ENCODE measurements at regions not wholly inside any gene's neighbourhood (a gene's known extent, or its start where the extent isn't known, plus 50 kb on each side); places are given as distances from the start of the nearest gene placed in this dataset.

DNA sequence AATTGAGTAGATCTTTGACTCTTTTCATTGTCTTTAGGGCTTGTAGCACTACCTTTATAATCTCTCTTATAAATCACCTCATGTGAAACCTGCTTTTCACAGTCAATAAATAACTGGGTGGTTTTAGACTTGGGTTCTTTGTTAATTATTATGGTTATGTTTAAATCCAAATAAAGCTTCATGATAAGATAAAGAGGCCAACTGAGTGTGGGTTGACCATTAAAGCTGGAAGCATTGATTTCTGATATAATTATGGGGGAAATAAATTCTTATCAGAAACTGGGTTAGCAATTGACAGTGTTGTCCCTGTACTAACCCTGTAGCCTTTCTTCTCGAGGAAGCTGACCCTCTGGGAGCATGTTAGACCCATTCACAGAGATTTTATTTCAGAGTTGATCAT is 384.7 kb upstream of the LCORL start:
- ATAC-seq: no peak
- intact Hi-C loops (cut with micrococcal nuclease; ENCODE audit: unreplicated experiment): no loop called here
- no TSS peak for BruUV-seq (replicated peaks)
- TF ChIP-seq TCF7L2 (IDR thresholded peaks at IDR 0.05; ENCODE audit: low read depth, low read length) (no peak), POLR2AphosphoS5 (IDR thresholded peaks at IDR 0.05; ENCODE audit: low read depth, low read length) (no peak), SIN3A (IDR thresholded peaks at IDR 0.05; ENCODE audit: borderline replicate concordance, insufficient read depth, low read depth, low read length) (no peak)
- TF ChIP-seq, protein P1, sequence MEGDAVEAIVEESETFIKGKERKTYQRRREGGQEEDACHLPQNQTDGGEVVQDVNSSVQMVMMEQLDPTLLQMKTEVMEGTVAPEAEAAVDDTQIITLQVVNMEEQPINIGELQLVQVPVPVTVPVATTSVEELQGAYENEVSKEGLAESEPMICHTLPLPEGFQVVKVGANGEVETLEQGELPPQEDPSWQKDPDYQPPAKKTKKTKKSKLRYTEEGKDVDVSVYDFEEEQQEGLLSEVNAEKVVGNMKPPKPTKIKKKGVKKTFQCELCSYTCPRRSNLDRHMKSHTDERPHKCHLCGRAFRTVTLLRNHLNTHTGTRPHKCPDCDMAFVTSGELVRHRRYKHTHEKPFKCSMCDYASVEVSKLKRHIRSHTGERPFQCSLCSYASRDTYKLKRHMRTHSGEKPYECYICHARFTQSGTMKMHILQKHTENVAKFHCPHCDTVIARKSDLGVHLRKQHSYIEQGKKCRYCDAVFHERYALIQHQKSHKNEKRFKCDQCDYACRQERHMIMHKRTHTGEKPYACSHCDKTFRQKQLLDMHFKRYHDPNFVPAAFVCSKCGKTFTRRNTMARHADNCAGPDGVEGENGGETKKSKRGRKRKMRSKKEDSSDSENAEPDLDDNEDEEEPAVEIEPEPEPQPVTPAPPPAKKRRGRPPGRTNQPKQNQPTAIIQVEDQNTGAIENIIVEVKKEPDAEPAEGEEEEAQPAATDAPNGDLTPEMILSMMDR (IDR thresholded peaks at IDR 0.05): no peak
- TF ChIP-seq, protein P2, sequence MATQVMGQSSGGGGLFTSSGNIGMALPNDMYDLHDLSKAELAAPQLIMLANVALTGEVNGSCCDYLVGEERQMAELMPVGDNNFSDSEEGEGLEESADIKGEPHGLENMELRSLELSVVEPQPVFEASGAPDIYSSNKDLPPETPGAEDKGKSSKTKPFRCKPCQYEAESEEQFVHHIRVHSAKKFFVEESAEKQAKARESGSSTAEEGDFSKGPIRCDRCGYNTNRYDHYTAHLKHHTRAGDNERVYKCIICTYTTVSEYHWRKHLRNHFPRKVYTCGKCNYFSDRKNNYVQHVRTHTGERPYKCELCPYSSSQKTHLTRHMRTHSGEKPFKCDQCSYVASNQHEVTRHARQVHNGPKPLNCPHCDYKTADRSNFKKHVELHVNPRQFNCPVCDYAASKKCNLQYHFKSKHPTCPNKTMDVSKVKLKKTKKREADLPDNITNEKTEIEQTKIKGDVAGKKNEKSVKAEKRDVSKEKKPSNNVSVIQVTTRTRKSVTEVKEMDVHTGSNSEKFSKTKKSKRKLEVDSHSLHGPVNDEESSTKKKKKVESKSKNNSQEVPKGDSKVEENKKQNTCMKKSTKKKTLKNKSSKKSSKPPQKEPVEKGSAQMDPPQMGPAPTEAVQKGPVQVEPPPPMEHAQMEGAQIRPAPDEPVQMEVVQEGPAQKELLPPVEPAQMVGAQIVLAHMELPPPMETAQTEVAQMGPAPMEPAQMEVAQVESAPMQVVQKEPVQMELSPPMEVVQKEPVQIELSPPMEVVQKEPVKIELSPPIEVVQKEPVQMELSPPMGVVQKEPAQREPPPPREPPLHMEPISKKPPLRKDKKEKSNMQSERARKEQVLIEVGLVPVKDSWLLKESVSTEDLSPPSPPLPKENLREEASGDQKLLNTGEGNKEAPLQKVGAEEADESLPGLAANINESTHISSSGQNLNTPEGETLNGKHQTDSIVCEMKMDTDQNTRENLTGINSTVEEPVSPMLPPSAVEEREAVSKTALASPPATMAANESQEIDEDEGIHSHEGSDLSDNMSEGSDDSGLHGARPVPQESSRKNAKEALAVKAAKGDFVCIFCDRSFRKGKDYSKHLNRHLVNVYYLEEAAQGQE (IDR thresholded peaks at IDR 0.05; ENCODE audit: insufficient read depth in 1 of 2, low read depth in 2 of 2, low read length in 1 of 2): no peak
- no peak overlapping the region for H3K27ac ChIP-seq (ENCODE audit: low read length)
- no peaks in the 10 kb centered on the region for H3K9me3 ChIP-seq (ENCODE audit: control insufficient read depth, insufficient read depth, low read depth, low read length)
- no peak for DNase-seq (ENCODE audit: low read depth, low spot score)
- H3K36me3 ChIP-seq (ENCODE audit: control insufficient read depth, insufficient read depth, low read length): no peaks in the 10 kb centered on the region
- in situ Hi-C loops (cut with HindIII; ENCODE audit: low pct_unique_long_range_greater_than_20kb, low sequenced_read_pairs): no loop called here
- ChIA-PET CTCF (no interaction called here), POLR2A (no interaction called here)
- no peaks in the 10 kb centered on the region for H3K27me3 ChIP-seq (ENCODE audit: control insufficient read depth, insufficient read depth, low read length)
- H3K4me3 ChIP-seq (ENCODE audit: low read depth in 2 of 2, low read length in 2 of 2): no peak overlapping the region
- H3K4me1 ChIP-seq (ENCODE audit: control insufficient read depth, insufficient read depth, low read length): no peaks in the 10 kb centered on the region

DNA sequence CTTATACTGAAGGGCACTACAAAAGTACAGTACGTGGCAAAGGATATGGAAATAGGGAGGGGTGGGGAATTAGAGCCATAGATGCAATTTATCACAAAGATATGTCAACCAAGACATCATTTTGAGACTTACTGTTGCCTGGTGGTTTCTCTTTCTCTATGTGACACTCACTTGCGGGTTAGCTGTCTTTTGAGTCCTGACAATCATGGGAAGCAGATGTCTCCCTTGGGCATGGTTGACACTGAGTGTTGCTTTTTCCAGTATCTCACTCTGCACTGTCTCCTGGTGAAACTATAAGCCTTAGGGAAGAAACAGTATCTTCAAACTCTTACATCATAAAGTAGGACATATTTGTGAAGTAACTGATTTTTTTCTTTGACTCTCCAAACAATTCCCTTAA is 383.5 kb upstream of the LCORL start:
- Histone ChIP-seq H3K27me3 (ENCODE audit: control insufficient read depth, insufficient read depth, low read length) (no peaks in the 10 kb centered on the region), H3K4me3 (ENCODE audit: low read depth in 2 of 2, low read length in 2 of 2) (no peak overlapping the region), H3K36me3 (ENCODE audit: control insufficient read depth, insufficient read depth, low read length) (no peaks in the 10 kb centered on the region), H3K9me3 (ENCODE audit: control insufficient read depth, insufficient read depth, low read depth, low read length) (no peaks in the 10 kb centered on the region), H3K4me1 (ENCODE audit: control insufficient read depth, insufficient read depth, low read length) (no peaks in the 10 kb centered on the region), H3K27ac (ENCODE audit: low read length) (no peak overlapping the region)
- in situ Hi-C loops (cut with HindIII; ENCODE audit: low pct_unique_long_range_greater_than_20kb, low sequenced_read_pairs): no loop called here
- CTCF ChIA-PET: no interaction called here
- DNase-seq (ENCODE audit: low read depth, low spot score): no peak
- intact Hi-C loops (cut with micrococcal nuclease; ENCODE audit: unreplicated experiment): no loop called here
- no peak for TF ChIP-seq TCF7L2 (IDR thresholded peaks at IDR 0.05; ENCODE audit: low read depth, low read length)
- TF ChIP-seq SIN3A (IDR thresholded peaks at IDR 0.05; ENCODE audit: borderline replicate concordance, insufficient read depth, low read depth, low read length): no peak
- TF ChIP-seq, protein P2 (IDR thresholded peaks at IDR 0.05; ENCODE audit: insufficient read depth in 1 of 2, low read depth in 2 of 2, low read length in 1 of 2): no peak
- no peak for TF ChIP-seq POLR2AphosphoS5 (IDR thresholded peaks at IDR 0.05; ENCODE audit: low read depth, low read length)
- TF ChIP-seq, protein P1 (IDR thresholded peaks at IDR 0.05): no peak
- ATAC-seq: no peak
- POLR2A ChIA-PET: no interaction called here
- BruUV-seq (replicated peaks): no TSS peak

Measured in Panc1 (cell line).